ENCODE measurements at regions not wholly inside any gene's neighbourhood (a gene's known extent, or its start where the extent isn't known, plus 50 kb on each side); places are given as distances from the start of the nearest gene placed in this dataset.

DNA sequence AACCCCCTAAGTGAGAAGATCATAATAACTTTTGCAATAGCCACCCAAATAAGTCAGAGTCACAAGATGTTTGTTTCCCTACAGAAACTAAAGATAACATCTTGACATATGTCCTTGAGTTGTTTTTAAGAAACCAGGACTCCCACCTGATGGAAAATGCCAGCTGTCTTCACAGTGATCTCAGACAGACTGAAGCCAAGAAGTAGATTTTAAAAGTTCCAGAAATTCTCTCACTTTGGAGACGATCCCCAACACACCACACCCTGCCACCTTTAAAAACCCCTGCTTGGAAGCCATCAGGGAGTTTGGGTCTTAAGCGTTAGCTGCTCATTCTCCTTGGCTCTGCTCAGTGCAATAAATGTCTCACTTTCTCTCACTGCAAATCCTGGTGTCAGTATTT is 63.0 kb downstream of the GPR6 start:
- H2AFZ ChIP-seq (ENCODE audit: control insufficient read depth, low read depth, low read length) = no peak overlapping the region
- intact Hi-C loops (cut with micrococcal nuclease; ENCODE audit: unreplicated experiment) (loop anchor here (5.0 kb wide), 1 partner anchor 141 kb away; the partner anchor contains the start of gene CDC40), in situ Hi-C loops (cut with MboI) (loop anchor here (5.0 kb wide), 2 partner anchors 339 to 514 kb away; no protein-coding TSS in a partner anchor)
- peaks cover 3% of the 10 kb centered on the region for H3K4me1 ChIP-seq (ENCODE audit: control insufficient read depth, insufficient read depth, low read length)
- FAIRE-seq = no peak
- TF ChIP-seq FOS (IDR thresholded peaks at IDR 0.05; ENCODE audit: borderline replicate concordance, extremely low read depth, insufficient read length) (no peak), CBX5 (IDR thresholded peaks at IDR 0.05; ENCODE audit: low read depth) (no peak), SMAD5 (IDR thresholded peaks at IDR 0.05; ENCODE audit: low read depth) (no peak), CEBPZ (IDR thresholded peaks at IDR 0.05; ENCODE audit: low read depth, low read length) (no peak), YBX1 (IDR thresholded peaks at IDR 0.05) (no peak), ZNF24 (IDR thresholded peaks at IDR 0.05) (no peak), ZNF207 (IDR thresholded peaks at IDR 0.05; ENCODE audit: borderline replicate concordance) (no peak), PAX5 (IDR thresholded peaks at IDR 0.05; ENCODE audit: borderline replicate concordance, low read depth, low read length) (no peak), RELA (IDR thresholded peaks at IDR 0.05; ENCODE audit: borderline replicate concordance, partially characterized antibody) (no peak)
- TF ChIP-seq, protein P1, sequence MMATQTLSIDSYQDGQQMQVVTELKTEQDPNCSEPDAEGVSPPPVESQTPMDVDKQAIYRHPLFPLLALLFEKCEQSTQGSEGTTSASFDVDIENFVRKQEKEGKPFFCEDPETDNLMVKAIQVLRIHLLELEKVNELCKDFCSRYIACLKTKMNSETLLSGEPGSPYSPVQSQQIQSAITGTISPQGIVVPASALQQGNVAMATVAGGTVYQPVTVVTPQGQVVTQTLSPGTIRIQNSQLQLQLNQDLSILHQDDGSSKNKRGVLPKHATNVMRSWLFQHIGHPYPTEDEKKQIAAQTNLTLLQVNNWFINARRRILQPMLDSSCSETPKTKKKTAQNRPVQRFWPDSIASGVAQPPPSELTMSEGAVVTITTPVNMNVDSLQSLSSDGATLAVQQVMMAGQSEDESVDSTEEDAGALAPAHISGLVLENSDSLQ (IDR thresholded peaks at IDR 0.05) = no peak
- SMC1A ChIA-PET (ENCODE audit: uncharacterized antibody, unreplicated experiment) = interaction anchor here (0.7 to 2.7 kb wide), 2 partner anchors 325 to 337 kb away, joined by 4 to 20 read pairs; no protein-coding TSS in a partner anchor
- no peaks in the 10 kb centered on the region for H3K79me2 ChIP-seq (ENCODE audit: control insufficient read depth, insufficient read depth, low read length)
- no peak for DNase-seq (ENCODE audit: low read depth, low spot score)
- H3K4me3 ChIP-seq = no peak overlapping the region
- no peaks in the 10 kb centered on the region for H3K9me3 ChIP-seq (replicated peaks; ENCODE audit: control insufficient read depth, insufficient read depth, low read length)
- RAD21 ChIA-PET (ENCODE audit: unreplicated experiment) = interaction anchor here (2.9 kb wide), 1 partner anchor 349 kb away, joined by 18 read pairs; no protein-coding TSS in a partner anchor
- no peak for ATAC-seq
- no peaks in the 10 kb centered on the region for H3K36me3 ChIP-seq (ENCODE audit: control insufficient read depth in 2 of 2, insufficient read depth in 2 of 2, low read length in 1 of 2)
- WGBS (ENCODE audit: insufficient coverage, insufficient replicate concordance, low lambda C conversion rate, missing lambda C conversion rate) = 88% methylated on average over 2 of the region's 2 CpGs
- no peak overlapping the region for H3K4me2 ChIP-seq (ENCODE audit: control insufficient read depth, insufficient read depth)
- POLR2A ChIA-PET = interaction anchor here (0.6 kb wide), 1 partner anchor 657 kb away, joined by 4 read pairs; no protein-coding TSS in a partner anchor
- CTCF ChIA-PET = interaction anchor here (1.2 to 6.2 kb wide), 7 partner anchors 14 to 514 kb away, joined by 4 to 203 read pairs (median 6); no protein-coding TSS in a partner anchor
- H3K9ac ChIP-seq (ENCODE audit: control insufficient read depth, insufficient read depth, low read length) = no peak overlapping the region
- BruUV-seq (replicated peaks) = no TSS peak
- no peaks in the 10 kb centered on the region for H4K20me1 ChIP-seq (ENCODE audit: control insufficient read depth, insufficient read depth)
- no peaks in the 10 kb centered on the region for H3K27me3 ChIP-seq (replicated peaks in 1 of 2; ENCODE audit: control insufficient read depth in 2 of 2, insufficient read depth in 2 of 2, low read length in 1 of 2)
- no peak overlapping the region for H3K27ac ChIP-seq (ENCODE audit: control insufficient read depth, insufficient read depth)

All from GM12878 (cell line).